IgD-negative memory B cell (primary cell): ENCODE measurements at regions not wholly inside any gene's neighbourhood (a gene's known extent, or its start where the extent isn't known, plus 50 kb on each side); places are given as distances from the start of the nearest gene placed in this dataset.
A peak's percentile ranks its signal among the peaks of the same experiment; 100 is the strongest.

Experiments used
- H3K27ac Mint-ChIP-seq, 3 donors: one replicate each; pipeline ENCODE4 v1.8.0; 2020 to 2022; ENCODE audit warnings: mild to moderate bottlenecking in 3 of 3, mixed read lengths in 3 of 3, moderate library complexity in 1 of 3
- H3K27me3 Mint-ChIP-seq: one replicate; pipeline ENCODE4 v1.8.0; 2021; ENCODE audit warnings: mixed read lengths
- H3K36me3 Mint-ChIP-seq: one replicate; pipeline ENCODE4 v1.8.0; 2020; ENCODE audit warnings: mild to moderate bottlenecking, mixed read lengths
- H3K4me1 Mint-ChIP-seq, 3 donors: one replicate each; pipeline ENCODE4 v1.8.0; 2020 to 2022; ENCODE audit warnings: mixed read lengths in 3 of 3, mild to moderate bottlenecking in 1 of 3
- H3K4me3 Mint-ChIP-seq, 4 donors: one replicate each; pipeline ENCODE4 v1.8.0; 2020 to 2022; ENCODE audit warnings: mild to moderate bottlenecking in 4 of 4, mixed read lengths in 4 of 4, moderate library complexity in 3 of 4
- H3K9me3 Mint-ChIP-seq, 3 donors: one replicate each; pipeline ENCODE4 v1.8.0; 2020 to 2021; ENCODE audit warnings: mixed read lengths in 3 of 3, mild to moderate bottlenecking in 1 of 3

- no peaks in the 10 kb centered on the region for H3K36me3 Mint-ChIP-seq
- H3K27me3 Mint-ChIP-seq = peaks cover 1% of the 10 kb centered on the region
- no peak overlapping the region for H3K27ac Mint-ChIP-seq
These were observed 61.3 kb upstream of the ADORA2B start for GRCh38 chr17:15883617-15884111.

GRCh38 chr17:15884731-15885130 lies 60.2 kb upstream of the ADORA2B start:
- no peaks in the 10 kb centered on the region for H3K9me3 Mint-ChIP-seq
- peaks cover 1% of the 10 kb centered on the region for H3K27me3 Mint-ChIP-seq
- no peak overlapping the region for H3K27ac Mint-ChIP-seq
- H3K4me3 Mint-ChIP-seq = no peak overlapping the region
- no peaks in the 10 kb centered on the region for H3K36me3 Mint-ChIP-seq
- peaks cover 0 to 8% (median 0%) of the 10 kb centered on the region in 3 donors for H3K4me1 Mint-ChIP-seq

More at GRCh38 chr17:15883617-15884111, 61.3 kb upstream of the ADORA2B start:
- Mint-ChIP-seq H3K4me3 (no peak overlapping the region), H3K9me3 (no peaks in the 10 kb centered on the region), H3K4me1 (peaks cover 0 to 8% (median 0%) of the 10 kb centered on the region in 3 donors)

- Mint-ChIP-seq H3K4me3 (no peak overlapping the region), H3K27ac (no peak overlapping the region), H3K27me3 (peaks cover 1% of the 10 kb centered on the region), H3K9me3 (no peaks in the 10 kb centered on the region), H3K4me1 (peaks cover 0 to 8% (median 0%) of the 10 kb centered on the region in 3 donors), H3K36me3 (no peaks in the 10 kb centered on the region)
These were observed 59.2 kb upstream of the ADORA2B start for GRCh38 chr17:15885770-15886169.

GRCh38 chr17:15886221-15886620 lies 58.7 kb upstream of the ADORA2B start:
- Mint-ChIP-seq H3K4me1 (peaks cover 0 to 8% (median 0%) of the 10 kb centered on the region in 3 donors), H3K27me3 (peaks cover 1% of the 10 kb centered on the region), H3K36me3 (no peaks in the 10 kb centered on the region), H3K9me3 (no peaks in the 10 kb centered on the region), H3K4me3 (no peak overlapping the region), H3K27ac (no peak overlapping the region)

GRCh38 chr17:15886804-15887203 lies 58.1 kb upstream of the ADORA2B start:
- Mint-ChIP-seq H3K27ac (no peak overlapping the region), H3K4me3 (no peak overlapping the region)

GRCh38 chr17:15888436-15888835 lies 56.5 kb upstream of the ADORA2B start:
- Mint-ChIP-seq H3K27me3 (peaks cover 9% of the 10 kb centered on the region), H3K36me3 (no peaks in the 10 kb centered on the region), H3K4me1 (peaks cover 0 to 8% (median 0%) of the 10 kb centered on the region in 3 donors), H3K27ac (no peak overlapping the region), H3K9me3 (no peaks in the 10 kb centered on the region), H3K4me3 (no peak overlapping the region)

More at GRCh38 chr17:15886804-15887203, 58.1 kb upstream of the ADORA2B start:
- Mint-ChIP-seq H3K27me3 (peaks cover 3% of the 10 kb centered on the region), H3K9me3 (no peaks in the 10 kb centered on the region), H3K4me1 (peaks cover 0 to 8% (median 0%) of the 10 kb centered on the region in 3 donors), H3K36me3 (no peaks in the 10 kb centered on the region)

- Mint-ChIP-seq H3K4me1 (peaks cover 0 to 8% (median 0%) of the 10 kb centered on the region in 3 donors), H3K4me3 (no peak overlapping the region), H3K27ac (no peak overlapping the region), H3K9me3 (peaks cover 0 to 3% (median 0%) of the 10 kb centered on the region in 3 donors), H3K27me3 (peaks cover 14% of the 10 kb centered on the region), H3K36me3 (no peaks in the 10 kb centered on the region)
These were observed 54.5 kb upstream of the ADORA2B start for GRCh38 chr17:15890279-15890892.

- Mint-ChIP-seq H3K36me3 (no peaks in the 10 kb centered on the region), H3K4me3 (no peak overlapping the region), H3K27me3 (peaks cover 14% of the 10 kb centered on the region), H3K9me3 (peaks cover 0 to 3% (median 0%) of the 10 kb centered on the region in 3 donors), H3K4me1 (peaks cover 0 to 7% (median 4%) of the 10 kb centered on the region in 3 donors), H3K27ac (no peak overlapping the region)
These were observed 53.6 kb upstream of the ADORA2B start for GRCh38 chr17:15891318-15891717.

- Mint-ChIP-seq H3K9me3 (peaks cover 0 to 3% (median 0%) of the 10 kb centered on the region in 3 donors), H3K4me1 (peaks cover 2 to 4% (median 3%) of the 10 kb centered on the region in 3 donors), H3K4me3 (no peak overlapping the region), H3K27me3 (peaks cover 14% of the 10 kb centered on the region), H3K27ac (no peak overlapping the region), H3K36me3 (no peaks in the 10 kb centered on the region)
These were observed 52.7 kb upstream of the ADORA2B start for GRCh38 chr17:15892244-15892643.

- Mint-ChIP-seq H3K36me3 (no peaks in the 10 kb centered on the region), H3K4me1 (peaks cover 4 to 7% (median 5%) of the 10 kb centered on the region in 3 donors), H3K4me3 (no peak overlapping the region), H3K9me3 (peaks cover 0 to 3% (median 0%) of the 10 kb centered on the region in 3 donors), H3K27ac (no peak overlapping the region), H3K27me3 (peaks cover 14% of the 10 kb centered on the region)
These were observed 51.9 kb upstream of the ADORA2B start for GRCh38 chr17:15892731-15893657.

- no peak overlapping the region for H3K4me3 Mint-ChIP-seq
- H3K27me3 Mint-ChIP-seq = peaks cover 14% of the 10 kb centered on the region
- no peak overlapping the region for H3K27ac Mint-ChIP-seq
- H3K36me3 Mint-ChIP-seq = no peaks in the 10 kb centered on the region
- H3K9me3 Mint-ChIP-seq = peaks cover 0 to 3% (median 0%) of the 10 kb centered on the region in 3 donors
- H3K4me1 Mint-ChIP-seq = peaks cover 4 to 8% (median 6%) of the 10 kb centered on the region in 3 donors
These were observed 51.3 kb upstream of the ADORA2B start for GRCh38 chr17:15893658-15894024.

GRCh38 chr17:15894258-15894657 lies 50.7 kb upstream of the ADORA2B start:
- Mint-ChIP-seq H3K27ac (peak overlapping the region in 1 of 3 donors; percentile 33), H3K4me1 (peaks cover 4 to 8% (median 6%) of the 10 kb centered on the region in 3 donors), H3K9me3 (peaks cover 0 to 3% (median 0%) of the 10 kb centered on the region in 3 donors), H3K27me3 (peaks cover 14% of the 10 kb centered on the region), H3K4me3 (no peak overlapping the region), H3K36me3 (no peaks in the 10 kb centered on the region)

- Mint-ChIP-seq H3K4me1 (peaks cover 4 to 8% (median 6%) of the 10 kb centered on the region in 3 donors), H3K36me3 (no peaks in the 10 kb centered on the region), H3K27me3 (peaks cover 14% of the 10 kb centered on the region), H3K4me3 (no peak overlapping the region), H3K9me3 (peaks cover 0 to 3% (median 0%) of the 10 kb centered on the region in 3 donors), H3K27ac (no peak overlapping the region)
These were observed 49.8 kb upstream of the ADORA2B start for GRCh38 chr17:15894913-15895658.
